HUES6 (cell line): ENCODE measurements at regions not wholly inside any gene's neighbourhood (a gene's known extent, or its start where the extent isn't known, plus 50 kb on each side); places are given as distances from the start of the nearest gene placed in this dataset.

Source experiments
- H3K27ac ChIP-seq: 2 replicates; pipeline ENCODE4 v1.7.0; 2013; ENCODE audit warnings: low read depth, mild to moderate bottlenecking, low read length, inconsistent platforms
- H3K27me3 ChIP-seq: 2 replicates; pipeline ENCODE4 v1.6.1; 2013; ENCODE audit warnings: low read length; ENCODE audit not compliant: control insufficient read depth, insufficient read depth
- H3K36me3 ChIP-seq: 2 replicates; pipeline ENCODE4 v1.6.1; 2013; ENCODE audit warnings: low read length; ENCODE audit not compliant: control insufficient read depth, insufficient read depth
- H3K4me1 ChIP-seq: 2 replicates; pipeline ENCODE4 v1.6.1; 2013; ENCODE audit warnings: low read length; ENCODE audit not compliant: control insufficient read depth, insufficient read depth
- H3K4me3 ChIP-seq: 2 replicates; pipeline ENCODE4 v1.5.1; 2013; ENCODE audit warnings: low read depth, low read length
- H3K9ac ChIP-seq: one replicate; pipeline ENCODE4 v1.6.1; 2013; ENCODE audit warnings: mild to moderate bottlenecking, low read length
- H3K9me3 ChIP-seq: 2 replicates; pipeline ENCODE4 v1.6.1; 2013; ENCODE audit warnings: low read depth, low read length; ENCODE audit not compliant: control insufficient read depth, insufficient read depth

- Histone ChIP-seq H3K27ac (no peak overlapping the region), H3K36me3 (no peaks in the 10 kb centered on the region), H3K4me1 (no peaks in the 10 kb centered on the region; the same call in 1 of the 2 replicates), H3K9me3 (peaks cover 40% of the 10 kb centered on the region), H3K4me3 (no peak overlapping the region), H3K9ac (no peak overlapping the region), H3K27me3 (no peaks in the 10 kb centered on the region)
Observed at GRCh38 chr4:96471956-96472867, 632.3 kb downstream of the PDHA2 start.

- H3K36me3 ChIP-seq = no peaks in the 10 kb centered on the region
- H3K9ac ChIP-seq = no peak overlapping the region
- H3K9me3 ChIP-seq = peaks cover 40% of the 10 kb centered on the region
- H3K4me1 ChIP-seq = no peaks in the 10 kb centered on the region; the same call in 1 of the 2 replicates
- no peak overlapping the region for H3K27ac ChIP-seq
- no peak overlapping the region for H3K4me3 ChIP-seq
- no peaks in the 10 kb centered on the region for H3K27me3 ChIP-seq
Observed at GRCh38 chr4:96473246-96473645, 633.4 kb downstream of the PDHA2 start.

- peaks cover 11% of the 10 kb centered on the region for H3K9me3 ChIP-seq
- H3K9ac ChIP-seq = no peak overlapping the region
- no peaks in the 10 kb centered on the region for H3K27me3 ChIP-seq
- H3K36me3 ChIP-seq = no peaks in the 10 kb centered on the region
- H3K27ac ChIP-seq = no peak overlapping the region
- H3K4me3 ChIP-seq = no peak overlapping the region
- no peaks in the 10 kb centered on the region for H3K4me1 ChIP-seq
Observed at GRCh38 chr4:96483308-96484030, 643.6 kb downstream of the PDHA2 start.

DNA sequence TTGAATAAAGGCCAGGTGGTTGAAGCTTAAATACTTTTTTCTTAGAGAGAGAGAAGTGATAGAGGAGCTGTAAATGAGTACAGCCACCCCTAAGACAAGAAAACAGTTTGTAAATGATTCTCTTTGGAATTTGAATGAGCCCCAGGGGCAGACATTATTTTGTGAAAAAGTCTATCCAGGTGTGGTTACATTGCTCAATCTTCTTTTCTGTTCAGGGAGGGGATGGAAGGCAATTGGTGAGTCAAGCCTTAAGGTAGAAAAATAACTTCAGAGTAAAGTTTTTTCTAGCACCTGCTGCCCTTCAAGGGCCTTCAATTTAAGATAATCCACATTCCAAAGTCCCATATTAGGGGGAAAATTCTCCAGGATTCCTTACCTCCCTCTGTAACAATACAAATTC is 646.7 kb downstream of the PDHA2 start:
- H3K4me1 ChIP-seq = no peaks in the 10 kb centered on the region
- H3K9me3 ChIP-seq = peaks cover 9% of the 10 kb centered on the region
- no peak overlapping the region for H3K9ac ChIP-seq
- no peaks in the 10 kb centered on the region for H3K27me3 ChIP-seq
- H3K27ac ChIP-seq = no peak overlapping the region
- no peak overlapping the region for H3K4me3 ChIP-seq
- no peaks in the 10 kb centered on the region for H3K36me3 ChIP-seq

- Histone ChIP-seq H3K27me3 (no peaks in the 10 kb centered on the region), H3K4me1 (no peaks in the 10 kb centered on the region), H3K36me3 (no peaks in the 10 kb centered on the region), H3K9me3 (0 out of 2 replicates have a peak, but pooled peaks cover 11% of the 10 kb centered on the region), H3K27ac (no peak overlapping the region), H3K4me3 (no peak overlapping the region), H3K9ac (no peak overlapping the region)
Observed at GRCh38 chr4:96497621-96498020, 657.7 kb downstream of the PDHA2 start.

GRCh38 chr4:96504386-96504785 is 664.5 kb downstream of the PDHA2 start:
- H3K4me1 ChIP-seq = no peaks in the 10 kb centered on the region
- H3K4me3 ChIP-seq = no peak overlapping the region
- no peak overlapping the region for H3K9ac ChIP-seq
- no peak overlapping the region for H3K27ac ChIP-seq
- H3K36me3 ChIP-seq = no peaks in the 10 kb centered on the region
- no peaks in the 10 kb centered on the region for H3K9me3 ChIP-seq
- H3K27me3 ChIP-seq = no peaks in the 10 kb centered on the region

DNA sequence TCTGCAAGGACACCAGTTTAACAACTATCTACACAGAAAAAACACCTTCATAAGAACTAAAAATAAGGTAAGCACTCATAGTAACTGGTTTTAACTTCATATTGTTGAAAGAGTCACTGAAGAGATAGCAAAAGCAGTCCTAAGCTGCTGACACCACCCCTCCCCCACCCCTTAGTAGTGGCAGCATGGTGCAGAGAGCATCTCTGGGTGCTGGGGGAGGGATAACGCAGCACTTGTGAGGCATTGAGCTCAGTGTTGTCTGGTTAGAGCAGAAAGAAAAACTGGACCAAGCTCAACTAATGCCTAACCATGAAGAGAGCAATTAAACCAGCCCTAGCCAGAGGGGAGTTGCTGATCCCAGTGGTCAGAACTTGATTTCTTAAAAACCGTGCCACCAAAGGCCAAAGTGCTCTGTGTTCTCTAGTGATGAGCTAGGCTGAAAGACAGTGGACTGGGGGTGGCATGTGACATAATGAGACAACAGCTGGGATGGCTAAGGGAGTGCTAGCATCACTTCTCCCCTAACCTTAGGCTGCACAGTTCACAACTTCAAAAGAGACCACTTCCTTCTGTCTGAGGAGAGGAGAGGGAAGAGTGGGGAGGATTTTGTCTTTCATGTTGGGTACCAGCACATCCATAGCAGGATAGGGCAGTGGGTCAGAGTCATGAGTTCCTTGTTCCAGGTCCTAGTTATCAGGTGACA is 669.3 kb downstream of the PDHA2 start:
- no peak overlapping the region for H3K4me3 ChIP-seq
- H3K4me1 ChIP-seq = no peaks in the 10 kb centered on the region
- no peaks in the 10 kb centered on the region for H3K9me3 ChIP-seq
- H3K9ac ChIP-seq = no peak overlapping the region
- H3K27ac ChIP-seq = no peak overlapping the region
- H3K36me3 ChIP-seq = no peaks in the 10 kb centered on the region
- no peaks in the 10 kb centered on the region for H3K27me3 ChIP-seq

GRCh38 chr4:96519291-96519690 is 679.4 kb downstream of the PDHA2 start:
- H3K9me3 ChIP-seq = peaks cover 9% of the 10 kb centered on the region; the same call in 1 of the 2 replicates
- no peak overlapping the region for H3K4me3 ChIP-seq
- H3K36me3 ChIP-seq = no peaks in the 10 kb centered on the region
- H3K4me1 ChIP-seq = no peaks in the 10 kb centered on the region
- no peaks in the 10 kb centered on the region for H3K27me3 ChIP-seq
- no peak overlapping the region for H3K27ac ChIP-seq
- no peak overlapping the region for H3K9ac ChIP-seq

- Histone ChIP-seq H3K27ac (no peak overlapping the region), H3K27me3 (no peaks in the 10 kb centered on the region), H3K36me3 (no peaks in the 10 kb centered on the region), H3K4me1 (no peaks in the 10 kb centered on the region), H3K4me3 (no peak overlapping the region), H3K9me3 (peaks cover 9% of the 10 kb centered on the region; the same call in 1 of the 2 replicates), H3K9ac (no peak overlapping the region)
Observed at GRCh38 chr4:96521046-96521536, 681.2 kb downstream of the PDHA2 start.

GRCh38 chr4:96523611-96524010 is 683.7 kb downstream of the PDHA2 start:
- no peak overlapping the region for H3K4me3 ChIP-seq
- no peaks in the 10 kb centered on the region for H3K27me3 ChIP-seq
- no peaks in the 10 kb centered on the region for H3K4me1 ChIP-seq
- H3K36me3 ChIP-seq = no peaks in the 10 kb centered on the region
- peaks cover 9% of the 10 kb centered on the region; the same call in 1 of the 2 replicates for H3K9me3 ChIP-seq
- no peak overlapping the region for H3K9ac ChIP-seq
- H3K27ac ChIP-seq = no peak overlapping the region
